ENCODE measurements at regions not wholly inside any gene's neighbourhood (a gene's known extent, or its start where the extent isn't known, plus 50 kb on each side); places are given as distances from the start of the nearest gene placed in this dataset.

- no peak for DNase-seq
These were observed 103.8 kb downstream of the CYP26A1 start for GRCh38 chr10:93177511-93177910.

GRCh38 chr10:93178226-93178625 lies 104.5 kb downstream of the CYP26A1 start:
- DNase-seq = peak in 3 of 58 donors; percentile 4 to 30 (median 20)

DNA sequence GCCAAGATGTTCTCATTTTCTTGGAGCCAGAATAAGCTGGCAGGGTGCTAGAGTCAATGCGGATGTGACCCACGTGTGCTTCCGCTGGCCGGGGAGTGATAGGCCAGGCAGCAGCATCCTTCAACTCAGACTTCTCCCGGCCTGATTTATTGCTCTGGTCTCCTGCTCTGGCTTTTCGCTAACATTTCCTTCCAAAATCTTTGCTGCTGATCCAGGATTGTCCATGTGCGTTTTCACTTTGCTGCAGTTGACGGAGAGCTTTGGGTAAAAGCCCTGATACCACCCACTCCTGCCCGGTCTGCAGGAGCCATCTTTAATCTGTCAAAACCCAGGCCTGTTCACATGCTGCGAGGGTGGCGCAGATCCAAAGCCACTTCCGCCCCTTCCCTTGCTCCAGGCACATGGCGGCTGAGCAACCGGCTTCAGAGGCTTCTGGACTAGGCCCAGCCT lies 106.8 kb downstream of the CYP26A1 start:
- DNase-seq = no peak

DNA sequence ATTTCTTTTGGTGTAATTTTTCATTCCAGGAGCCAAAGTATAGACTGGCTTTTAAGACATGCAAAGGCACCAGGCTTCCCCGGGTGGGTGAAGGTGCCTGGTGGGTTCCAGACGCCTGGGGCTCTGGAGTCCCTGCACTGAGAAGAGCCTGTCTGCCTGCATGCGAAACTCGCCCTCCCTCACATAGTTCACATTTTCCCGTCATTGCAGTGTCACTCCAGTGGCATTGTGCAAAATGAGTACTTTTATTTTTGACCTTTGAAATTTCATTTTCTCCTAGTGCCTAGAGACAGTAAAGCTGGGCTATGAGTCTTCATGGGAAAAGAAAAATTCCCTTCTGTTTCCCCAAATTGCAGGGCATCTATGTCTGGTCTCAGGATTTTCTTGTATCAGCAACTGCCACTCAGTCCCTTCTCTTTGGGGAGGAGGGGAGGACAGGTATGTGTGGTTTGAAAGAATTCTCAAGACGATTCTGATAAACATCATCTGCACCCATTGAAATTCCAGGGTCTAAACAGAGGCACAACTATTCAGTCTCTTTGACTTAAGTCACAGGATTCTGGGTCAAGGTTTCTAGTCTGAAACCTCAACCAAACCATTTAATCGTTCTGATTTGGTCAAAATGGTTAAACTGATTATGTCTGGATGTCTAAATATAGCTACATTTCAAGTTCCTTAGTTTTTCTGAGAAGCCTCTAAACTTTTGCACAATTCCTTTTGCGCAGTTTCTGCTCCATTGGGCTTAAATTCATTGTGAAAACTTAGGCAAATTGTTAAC lies 107.8 kb downstream of the CYP26A1 start:
- DNase-seq = no peak

DNA sequence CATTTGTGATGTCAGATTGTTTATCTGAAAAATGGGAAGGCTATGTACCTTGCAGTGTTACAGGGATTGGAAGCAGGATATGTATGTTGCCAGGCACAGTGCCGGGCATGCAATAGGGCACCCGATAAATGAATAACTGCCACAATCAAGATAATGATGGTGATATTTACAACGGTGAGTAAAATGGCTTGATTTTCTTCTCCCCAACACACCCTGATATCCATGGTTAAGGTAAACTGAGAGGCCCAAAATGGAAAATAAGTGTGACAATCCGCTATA lies 108.3 kb downstream of the CYP26A1 start:
- DNase-seq = no peak

- no peak for DNase-seq
These were observed 109.1 kb downstream of the CYP26A1 start for GRCh38 chr10:93182790-93183189.

GRCh38 chr10:93186653-93187052 lies 113.0 kb downstream of the CYP26A1 start:
- no peak for DNase-seq

GRCh38 chr10:93189944-93190343 lies 116.3 kb downstream of the CYP26A1 start:
- no peak for DNase-seq

DNA sequence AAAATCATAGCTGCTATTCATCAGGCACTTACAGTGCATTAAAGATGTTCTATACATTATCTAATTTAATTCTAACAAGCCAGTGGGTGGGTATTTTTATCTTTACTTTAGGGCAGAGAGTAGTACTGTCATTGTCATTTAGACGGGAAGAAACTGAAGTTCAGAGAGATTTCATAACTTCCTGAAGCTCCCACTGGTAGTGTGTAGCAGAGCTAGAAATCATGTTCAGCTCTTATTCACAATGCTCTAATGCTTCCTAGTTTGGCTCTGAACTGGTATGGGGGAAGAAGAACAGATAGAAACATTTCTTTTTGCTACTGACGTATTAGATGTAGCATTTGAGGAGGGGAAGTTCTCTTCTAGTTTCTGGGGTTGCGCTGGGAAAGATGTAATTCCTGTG lies 116.7 kb downstream of the CYP26A1 start:
- no peak for DNase-seq

- no peak for DNase-seq
These were observed 120.2 kb downstream of the CYP26A1 start for GRCh38 chr10:93193906-93194305.

GRCh38 chr10:93198401-93199131 lies 124.9 kb downstream of the CYP26A1 start:
- DNase-seq = peak in 3 of 58 donors; percentile 11 to 30 (median 25)

GRCh38 chr10:93199191-93199751 lies 125.6 kb downstream of the CYP26A1 start:
- peak in 35 of 58 donors; percentile 3 to 45 (median 15) for DNase-seq

DNA sequence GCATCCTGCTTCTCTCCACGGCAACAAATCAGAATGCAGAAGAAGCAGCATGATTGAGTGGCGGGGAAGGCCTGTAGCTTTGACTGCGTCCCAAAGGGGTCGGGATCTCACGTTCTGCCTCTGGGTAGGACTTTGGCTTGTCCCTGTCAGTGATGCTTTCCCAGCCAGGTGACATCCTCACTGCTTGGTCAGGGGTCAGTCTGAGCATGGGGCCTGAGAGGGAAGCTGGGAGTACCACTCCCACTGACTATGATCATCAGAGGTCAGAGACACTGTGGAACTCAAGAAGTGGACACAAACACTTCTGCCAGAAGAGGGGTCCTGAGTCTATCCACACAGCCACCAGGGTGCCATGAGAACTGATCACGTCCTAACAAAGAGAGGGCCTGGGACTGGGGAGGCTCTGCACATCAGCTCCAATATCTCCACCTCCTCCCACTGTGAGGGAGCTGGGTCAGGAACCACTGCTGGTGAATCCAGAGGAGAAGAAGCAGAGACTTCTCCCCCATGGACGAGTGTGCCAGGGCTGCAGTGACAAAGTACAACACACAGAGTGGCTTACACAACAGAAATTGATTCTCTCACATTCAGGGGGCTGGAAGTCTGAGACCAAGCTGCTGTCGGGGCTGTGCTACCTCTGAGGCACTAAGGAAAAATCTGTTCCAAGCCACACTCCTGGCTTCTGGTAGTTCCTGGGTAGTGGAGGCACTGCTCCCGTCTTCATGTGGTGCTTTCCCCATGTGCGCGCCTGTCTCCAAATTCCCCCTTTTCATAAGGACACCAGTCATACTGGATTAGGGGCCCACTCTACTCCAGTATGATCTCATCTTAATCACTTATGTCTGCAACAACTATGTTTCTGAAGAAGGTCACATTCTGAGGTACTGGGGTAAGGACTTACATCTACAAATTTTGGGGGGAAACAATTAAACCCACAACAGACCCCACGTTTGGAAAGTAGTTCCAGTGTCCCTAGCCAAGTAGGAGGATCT lies 131.1 kb downstream of the CYP26A1 start:
- DNase-seq = no peak

GRCh38 chr10:93206652-93207051 lies 133.0 kb downstream of the CYP26A1 start:
- no peak for DNase-seq

DNA sequence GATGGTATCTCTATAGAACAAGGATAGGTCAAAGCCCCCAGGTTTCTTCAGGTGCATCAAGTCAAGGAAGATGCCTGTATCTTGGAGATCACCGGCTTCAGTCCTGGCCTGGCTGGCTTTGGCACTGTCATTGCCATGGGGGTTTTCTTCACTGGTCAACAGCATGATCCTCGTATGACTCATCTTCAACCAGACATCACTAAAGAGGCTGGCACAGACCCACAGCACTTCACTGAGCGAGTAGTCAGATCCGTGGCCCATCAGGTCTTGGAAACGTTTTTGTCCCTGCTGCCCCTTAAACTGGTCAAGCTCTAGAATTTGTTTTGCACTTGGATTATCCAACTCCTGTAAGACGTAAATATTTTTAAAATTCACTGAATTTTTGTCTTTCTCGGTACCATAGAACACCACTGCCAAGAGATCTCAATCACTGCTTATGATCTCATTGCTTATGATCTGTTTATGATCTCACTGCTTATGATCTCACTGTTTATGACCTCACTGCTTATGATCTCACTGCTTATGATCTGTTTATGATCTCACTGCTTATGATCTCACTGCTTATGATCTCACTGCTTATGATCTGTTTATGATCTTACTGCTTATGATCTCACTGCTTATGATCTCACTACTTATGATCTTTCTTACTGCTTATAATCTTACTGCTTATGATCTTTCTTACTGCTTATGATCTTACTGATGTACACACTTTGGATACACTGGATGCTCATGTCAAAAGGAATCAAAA lies 135.2 kb downstream of the CYP26A1 start:
- no peak for DNase-seq

DNA sequence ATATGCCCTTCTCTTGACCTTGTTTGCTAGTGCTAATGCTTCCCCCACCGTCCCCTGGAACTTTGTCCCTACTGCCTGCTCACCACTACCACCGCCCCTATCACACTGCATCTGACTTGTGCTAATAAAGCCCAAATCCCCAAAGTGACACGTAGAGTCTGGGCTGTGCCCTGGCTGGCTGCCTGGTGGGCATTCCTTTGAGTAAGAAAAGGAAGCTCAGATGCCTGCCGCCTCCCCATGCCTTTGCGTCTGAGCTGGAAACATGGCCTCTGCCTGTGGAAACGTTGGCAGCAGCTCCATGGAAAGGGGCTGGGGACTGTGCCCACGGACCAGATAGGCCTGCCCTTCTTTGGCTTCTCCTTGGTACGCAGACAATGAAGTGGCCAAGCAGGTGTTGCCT lies 138.3 kb downstream of the CYP26A1 start:
- DNase-seq = no peak

DNA sequence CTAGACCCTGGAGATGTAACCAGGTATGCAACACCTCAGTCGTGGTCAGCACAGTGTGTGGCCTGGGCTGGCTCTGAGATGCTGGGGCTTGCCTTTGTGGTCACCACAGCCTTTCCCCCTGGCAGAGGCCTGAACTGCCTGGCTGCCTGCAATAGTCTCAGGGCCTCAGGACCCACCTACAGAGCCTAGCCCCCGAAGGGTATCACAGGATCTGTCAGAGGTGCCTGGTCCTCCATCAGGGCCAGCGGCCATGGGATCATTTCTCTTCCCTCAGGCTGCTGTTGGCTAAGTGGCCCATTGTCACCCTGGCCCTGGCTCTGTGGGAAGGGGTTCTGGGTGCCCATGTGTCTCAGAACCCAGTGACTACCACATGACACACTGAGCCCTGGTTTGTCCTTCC lies 141.6 kb downstream of the CYP26A1 start:
- no peak for DNase-seq

GRCh38 chr10:93216341-93216985 lies 142.8 kb downstream of the CYP26A1 start:
- DNase-seq = no peak

DNA sequence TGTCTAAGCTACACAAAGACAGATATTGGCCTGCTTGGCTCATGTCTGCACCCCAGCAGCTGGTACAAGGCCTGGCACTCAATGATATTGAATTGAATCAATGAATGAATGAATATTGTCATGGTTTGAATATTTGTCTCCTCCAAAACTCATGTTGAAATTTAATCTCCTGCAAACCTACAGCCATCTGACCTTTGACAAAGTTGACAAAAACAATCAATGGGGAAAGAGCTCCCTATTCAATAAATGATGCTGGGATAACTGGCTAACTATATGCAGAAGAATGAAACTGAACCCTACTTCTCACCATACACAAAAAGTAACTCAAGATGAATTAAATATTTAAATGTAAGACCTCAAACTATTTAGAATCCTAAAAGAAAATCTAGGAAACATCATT lies 144.7 kb downstream of the CYP26A1 start:
- no peak for DNase-seq

DNA sequence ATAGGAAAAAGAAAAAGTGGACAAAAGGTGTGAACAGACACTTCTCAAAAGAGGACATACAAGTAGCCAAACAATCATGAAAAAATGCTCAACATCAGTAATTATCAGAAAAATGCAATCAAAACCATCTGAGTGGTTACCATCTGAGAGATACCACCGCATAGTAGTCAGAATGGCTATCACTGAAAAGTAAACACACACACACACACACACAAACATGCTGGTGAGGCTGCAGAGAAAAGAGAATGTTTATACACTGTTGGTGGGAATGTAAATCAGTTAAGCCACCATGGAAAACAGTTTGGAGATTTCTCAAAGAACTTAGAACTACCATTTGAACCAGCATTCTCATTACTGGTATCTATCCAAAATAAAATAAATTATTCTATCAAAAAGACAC lies 145.7 kb downstream of the CYP26A1 start:
- DNase-seq = no peak
